H1 (cell line): ENCODE measurements at regions not wholly inside any gene's neighbourhood (a gene's known extent, or its start where the extent isn't known, plus 50 kb on each side); places are given as distances from the start of the nearest gene placed in this dataset.

Experiments used
- CTCF ChIA-PET: fragments of 300-600 bp; sonication (Branson Sonifier 250); formaldehyde crosslinking; loops from one replicate; lab custom pipeline; 2021; ENCODE audit not compliant: partially characterized antibody; lab: Charles Lee
- POLR2A ChIA-PET: fragments of 300-600 bp; sonication (Branson Sonifier 250); formaldehyde crosslinking; loops from one replicate; lab custom pipeline; 2021; ENCODE audit warnings: inconsistent platforms; ENCODE audit not compliant: partially characterized antibody; lab: Charles Lee
- DNase-seq, 2 experiments: peaks; one replicate each; pipeline versions ENCODE4 v3.0.0 to v3.0.0-alpha.2; 2010 to 2022; ENCODE audit warnings: low spot score in 2 of 2, low read depth in 1 of 2, mixed read lengths in 1 of 2
- FAIRE-seq: peaks from 2 replicates; lab custom pipeline; 2011; peaks lifted over from hg19 to GRCh38; lab: Jason Lieb, UNC
- H2AFZ ChIP-seq: 2 replicates; pipeline ENCODE4 v1.8.1; 2012; ENCODE audit warnings: low read length, inconsistent platforms
- H2AK5ac ChIP-seq: 2 replicates; pipeline ENCODE4 v1.6.1; 2013; ENCODE audit warnings: low read depth, low read length
- H2BK120ac ChIP-seq: replicated peaks from 2 replicates; pipeline ENCODE3; 2013; ENCODE audit warnings: low read depth, low read length, inconsistent platforms
- H2BK12ac ChIP-seq: 2 replicates; pipeline ENCODE4 v1.6.1; 2013; ENCODE audit warnings: low read depth, low read length
- H2BK15ac ChIP-seq: 2 replicates; pipeline ENCODE4 v1.6.1; 2013; ENCODE audit warnings: low read length
- H2BK20ac ChIP-seq: 2 replicates; pipeline ENCODE4 v1.6.1; 2013; ENCODE audit warnings: low read length
- H2BK5ac ChIP-seq: 2 replicates; pipeline ENCODE4 v1.6.1; 2013; ENCODE audit warnings: low read depth, low read length
- H3K14ac ChIP-seq: 2 replicates; pipeline ENCODE4 v1.6.1; 2013; ENCODE audit warnings: inconsistent platforms; ENCODE audit not compliant: insufficient read length
- H3K18ac ChIP-seq: 2 replicates; pipeline ENCODE4 v1.6.1; 2013; ENCODE audit warnings: low read length; ENCODE audit errors: extremely low read depth
- H3K23ac ChIP-seq: 2 replicates; pipeline ENCODE4 v1.6.1; 2013; ENCODE audit warnings: inconsistent platforms; ENCODE audit not compliant: insufficient read length
- H3K23me2 ChIP-seq: 2 replicates; pipeline ENCODE4 v1.6.1; 2013; ENCODE audit warnings: low read depth, low read length
- H3K27ac ChIP-seq: 2 replicates; pipeline ENCODE4 v1.6.1; 2011; ENCODE audit warnings: low read depth, low read length, inconsistent platforms
- H3K27me3 ChIP-seq, 4 experiments: replicated peaks in 1 of 4; 1 replicate in 1 of 4; 2 replicates in 3 of 4; pipeline versions ENCODE4 v1.6.1 to v1.8.1; 2011 to 2013; ENCODE audit warnings: low read length in 3 of 4, mild to moderate bottlenecking in 3 of 4, inconsistent platforms in 2 of 4, mixed read lengths in 2 of 4, moderate library complexity in 1 of 4; ENCODE audit not compliant: control insufficient read depth in 3 of 4, insufficient read depth in 3 of 4; ENCODE audit errors: extremely low read depth in 1 of 4
- H3K36me3 ChIP-seq, 4 experiments: 2 replicates each; pipeline versions ENCODE4 v1.6.1 to v1.8.1; 2011 to 2013; ENCODE audit warnings: mild to moderate bottlenecking in 4 of 4, low read length in 3 of 4, moderate library complexity in 2 of 4, control low read depth in 1 of 4, inconsistent platforms in 1 of 4; ENCODE audit not compliant: insufficient read depth in 4 of 4, control insufficient read depth in 2 of 4
- H3K4ac ChIP-seq: replicated peaks from 2 replicates; pipeline ENCODE3; 2013; ENCODE audit warnings: low read length, low read depth, mixed read lengths, inconsistent platforms; ENCODE audit not compliant: insufficient read length
- H3K4me1 ChIP-seq, 4 experiments: replicated peaks in 1 of 4; 1 replicate in 1 of 4; 2 replicates in 3 of 4; pipeline versions ENCODE4 v1.6.1 to v1.8.1; 2011 to 2013; ENCODE audit warnings: low read length in 3 of 4, inconsistent platforms in 2 of 4, mixed read lengths in 1 of 4; ENCODE audit not compliant: insufficient read depth in 4 of 4, control insufficient read depth in 3 of 4
- H3K4me2 ChIP-seq, 2 experiments: 2 replicates each; pipeline versions ENCODE4 v1.6.1 to v1.8.1; 2011 to 2013; ENCODE audit warnings: low read depth in 2 of 2, low read length in 2 of 2, control low read depth in 1 of 2, inconsistent platforms in 1 of 2, mild to moderate bottlenecking in 1 of 2; ENCODE audit not compliant: insufficient read depth in 1 of 2
- H3K4me3 ChIP-seq, 4 experiments: fragments of 200-600, 300-600 bp in 1 of 4; sonication (generic), shearing (Covaris generic), sonication (Bioruptor Twin) in 1 of 4; 2 replicates each; pipeline versions ENCODE4 v1.5.1 to v1.8.1; 2011 to 2016; ENCODE audit warnings: low read length in 4 of 4, low read depth in 3 of 4, control low read depth in 2 of 4, inconsistent platforms in 2 of 4, mild to moderate bottlenecking in 2 of 4, mixed read lengths in 1 of 4, moderate library complexity in 1 of 4; ENCODE audit not compliant: insufficient read depth in 2 of 4; ENCODE audit errors: extremely low read depth in 1 of 4
- H3K56ac ChIP-seq: replicated peaks from 2 replicates; pipeline ENCODE3; 2013; ENCODE audit warnings: low read depth, mild to moderate bottlenecking, mixed read lengths, low read length, inconsistent platforms; ENCODE audit not compliant: insufficient read length
- H3K79me1 ChIP-seq: 2 replicates; pipeline ENCODE4 v1.6.1; 2013; ENCODE audit warnings: low read depth, low read length, control low read depth
- H3K79me2 ChIP-seq, 2 experiments: 2 replicates each; pipeline versions ENCODE4 v1.6.1 to v1.8.1; 2012 to 2013; ENCODE audit warnings: low read length in 2 of 2, mild to moderate bottlenecking in 2 of 2, inconsistent platforms in 1 of 2; ENCODE audit not compliant: insufficient read depth in 2 of 2, control insufficient read depth in 1 of 2
- H3K9ac ChIP-seq, 4 experiments: replicated peaks in 1 of 4; 1 replicate in 1 of 4; 2 replicates in 3 of 4; pipeline versions ENCODE4 v1.6.1 to v1.8.1; 2011 to 2013; ENCODE audit warnings: low read depth in 3 of 4, low read length in 3 of 4, control low read depth in 2 of 4, mild to moderate bottlenecking in 2 of 4, moderate library complexity in 2 of 4, inconsistent platforms in 1 of 4; ENCODE audit errors: extremely low read depth in 1 of 4
- H3K9me3 ChIP-seq, 2 experiments: 2 replicates each; pipeline versions ENCODE4 v1.6.1 to v1.8.1; 2012 to 2013; ENCODE audit warnings: mild to moderate bottlenecking in 2 of 2, moderate library complexity in 2 of 2, control low read depth in 1 of 2, inconsistent platforms in 1 of 2, low read depth in 1 of 2, low read length in 1 of 2, mixed read lengths in 1 of 2; ENCODE audit not compliant: insufficient read depth in 2 of 2
- H4K20me1 ChIP-seq, 2 experiments: replicated peaks in 1 of 2; 2 replicates each; pipeline versions ENCODE3 to v1.8.1; 2011 to 2013; ENCODE audit warnings: inconsistent platforms in 2 of 2, low read length in 2 of 2, mild to moderate bottlenecking in 1 of 2; ENCODE audit not compliant: insufficient read depth in 2 of 2, control insufficient read depth in 1 of 2
- H4K5ac ChIP-seq: 2 replicates; pipeline ENCODE4 v1.6.1; 2013; ENCODE audit warnings: low read length, low read depth, mixed read lengths, inconsistent platforms; ENCODE audit not compliant: insufficient read length
- H4K8ac ChIP-seq: 2 replicates; pipeline ENCODE4 v1.8.0; 2013; ENCODE audit warnings: mild to moderate bottlenecking, moderate library complexity, low read length, inconsistent platforms; ENCODE audit not compliant: insufficient read depth; ENCODE audit errors: extremely low read depth
- H4K91ac ChIP-seq: replicated peaks from 2 replicates; pipeline ENCODE3; 2013; ENCODE audit warnings: low read length, mixed read lengths, inconsistent platforms; ENCODE audit not compliant: insufficient read length
- CHD1 ChIP-seq: IDR thresholded peaks from 2 replicates; pipeline ENCODE4 v1.6.1; 2012; ENCODE audit warnings: low read depth, low read length, improper control_type of control experiment
- HDAC2 ChIP-seq, 2 experiments: fragments of 300-600 bp in 1 of 2; sonication (generic) in 1 of 2; IDR thresholded peaks; 2 replicates each; pipeline ENCODE4 v1.6.1; 2011 to 2012; ENCODE audit warnings: low read depth in 2 of 2, low read length in 2 of 2, mild to moderate bottlenecking in 2 of 2, moderate library complexity in 2 of 2, borderline replicate concordance in 1 of 2, inconsistent platforms in 1 of 2
- KDM5A ChIP-seq: fragments of 200-600 bp; IDR thresholded peaks from 2 replicates; pipeline ENCODE4 v1.7.1; 2012; ENCODE audit warnings: mild to moderate bottlenecking, low read length, inconsistent platforms, mixed read lengths
- MAFK ChIP-seq: IDR thresholded peaks from 2 replicates; pipeline ENCODE4 v1.6.1; 2012; ENCODE audit warnings: low read depth, mild to moderate bottlenecking, improper control_type of control experiment, low read length
- POLR2AphosphoS5 ChIP-seq: IDR thresholded peaks from 2 replicates; pipeline ENCODE4 v1.6.1; 2011; ENCODE audit warnings: low read depth, low read length
- SIN3A ChIP-seq, 2 experiments: IDR thresholded peaks in 1 of 2; conservative IDR thresholded peaks in 1 of 2; 2 replicates each; pipeline ENCODE4 v1.6.1; 2011 to 2012; ENCODE audit warnings: low read length in 2 of 2, improper control_type of control experiment in 1 of 2, low read depth in 1 of 2, mild to moderate bottlenecking in 1 of 2
- SP4 ChIP-seq: IDR thresholded peaks from 2 replicates; pipeline ENCODE4 v1.6.1; 2012; ENCODE audit warnings: low read length, inconsistent platforms
- SUZ12 ChIP-seq: fragments of 200-600 bp; sonication (generic); IDR thresholded peaks from 2 replicates; pipeline ENCODE4 v1.6.1; 2012; ENCODE audit warnings: mild to moderate bottlenecking, inconsistent platforms, low read length, moderate library complexity, mixed read lengths
- TAF7 ChIP-seq: optimal IDR thresholded peaks from 2 replicates; pipeline ENCODE3; 2011; ENCODE audit warnings: low read depth, mild to moderate bottlenecking, inconsistent platforms, low read length, moderate library complexity, borderline replicate concordance
- TBP ChIP-seq: IDR thresholded peaks from 2 replicates; pipeline ENCODE4 v1.6.1; 2011; ENCODE audit warnings: low read depth, low read length, improper control_type of control experiment
- WGBS, 2 experiments: shearing (Covaris generic) in 1 of 2; methylation state at CpG; one replicate each; pipeline versions ENCODE4 v1.1.6 to v1.1.7; 2013 to 2015; ENCODE audit warnings: low lambda C conversion rate in 2 of 2, mixed read lengths in 2 of 2, inconsistent platforms in 1 of 2, low coverage in 1 of 2, missing lambda C conversion rate in 1 of 2; ENCODE audit not compliant: insufficient replicate concordance in 2 of 2, insufficient coverage in 1 of 2, insufficient read length in 1 of 2; ENCODE audit errors: extremely low coverage in 1 of 2, missing lambda C conversion rate in 1 of 2; 5-methylcytosine and 5-hydroxymethylcytosine counted together
- TF ChIP-seq, protein P1 (sequence below): IDR thresholded peaks from 2 replicates; pipeline ENCODE4 v1.6.1; 2012; ENCODE audit warnings: inconsistent platforms
- TF ChIP-seq, protein P2 (sequence below), 3 experiments: IDR thresholded peaks; 1 replicate in 2 of 3; 2 replicates in 1 of 3; pipeline versions ENCODE4 v1.5.1 to v1.6.1; 2011; ENCODE audit warnings: low read length in 3 of 3, mild to moderate bottlenecking in 3 of 3, inconsistent platforms in 2 of 3, low read depth in 1 of 3, moderate library complexity in 1 of 3; ENCODE audit not compliant: insufficient read depth in 1 of 3; ENCODE audit errors: control extremely low read depth in 1 of 3

DNA sequence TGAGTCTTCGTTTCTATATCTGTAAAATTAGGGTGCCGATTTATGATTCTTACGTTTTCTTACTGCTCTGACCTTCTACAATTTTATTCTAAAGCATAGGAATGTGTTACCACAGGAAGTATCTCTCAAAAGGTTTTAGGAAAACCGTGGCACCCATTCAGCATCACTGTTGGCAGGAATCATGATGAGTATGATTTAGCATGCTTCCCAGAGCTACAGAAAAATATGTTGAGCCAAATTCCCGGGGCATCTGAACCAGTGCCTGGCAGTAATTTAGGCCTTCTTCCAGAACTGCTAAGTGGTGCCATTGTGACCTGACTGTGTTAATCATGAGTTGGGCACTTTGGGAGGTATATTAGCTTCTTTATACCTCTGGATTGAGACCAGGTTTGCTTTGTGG is 605.0 kb upstream of the RAG2 start:
- FAIRE-seq (no peak), DNase-seq (no peak)
- H2AFZ ChIP-seq: no peak overlapping the region
- H3K79me2 ChIP-seq: no peaks in the 10 kb centered on the region
- H3K27ac ChIP-seq: no peak overlapping the region
- H3K4ac ChIP-seq: no peak overlapping the region
- H4K8ac ChIP-seq: no peak overlapping the region
- no peak overlapping the region for H4K91ac ChIP-seq
- WGBS, 2 experiments: 94% methylated on average over 5 of the region's 5 CpGs; no CpG with 5 or more reads in 1 of the 2 experiments
- H2BK5ac ChIP-seq: no peak overlapping the region
- no peak overlapping the region for H2BK15ac ChIP-seq
- H2AK5ac ChIP-seq: no peak overlapping the region
- 0 out of 2 replicates have a peak, but pooled peaks cover 2% of the 10 kb centered on the region for H3K23me2 ChIP-seq
- H2BK20ac ChIP-seq: no peak overlapping the region
- ChIA-PET POLR2A (no interaction called here), CTCF (no interaction called here)
- no peaks in the 10 kb centered on the region; a peak in 2 of 7 replicates for H3K4me1 ChIP-seq
- no peaks in the 10 kb centered on the region for H3K36me3 ChIP-seq
- H3K27me3 ChIP-seq: no peaks in the 10 kb centered on the region
- no peak overlapping the region for H4K5ac ChIP-seq
- no peak overlapping the region for H2BK120ac ChIP-seq
- no peak overlapping the region for H3K9ac ChIP-seq
- no peak overlapping the region for H3K56ac ChIP-seq
- H2BK12ac ChIP-seq: no peak overlapping the region
- H3K9me3 ChIP-seq: no peaks in the 10 kb centered on the region; a peak in 1 of 4 replicates
- no peaks in the 10 kb centered on the region for H3K79me1 ChIP-seq
- H3K23ac ChIP-seq: no peak overlapping the region
- H3K4me2 ChIP-seq: no peak overlapping the region
- no peak overlapping the region for H3K14ac ChIP-seq
- H3K18ac ChIP-seq: no peak overlapping the region
- no peak overlapping the region for H3K4me3 ChIP-seq
- no peaks in the 10 kb centered on the region for H4K20me1 ChIP-seq
- no peak for TF ChIP-seq TAF7
- no peak for TF ChIP-seq HDAC2 (IDR thresholded peaks at IDR 0.05; ENCODE audit: borderline replicate concordance in 1 of 2, low read depth in 2 of 2, low read length in 2 of 2)
- TF ChIP-seq CHD1: no peak
- TF ChIP-seq POLR2AphosphoS5: no peak
- TF ChIP-seq SIN3A (conservative IDR thresholded peaks at IDR 0.05 in 1 of 2, IDR thresholded peaks at IDR 0.05 in 1 of 2; ENCODE audit: low read depth in 1 of 2, low read length in 2 of 2): no peak
- no peak for TF ChIP-seq KDM5A
- TF ChIP-seq TBP: no peak
- TF ChIP-seq, protein P1, sequence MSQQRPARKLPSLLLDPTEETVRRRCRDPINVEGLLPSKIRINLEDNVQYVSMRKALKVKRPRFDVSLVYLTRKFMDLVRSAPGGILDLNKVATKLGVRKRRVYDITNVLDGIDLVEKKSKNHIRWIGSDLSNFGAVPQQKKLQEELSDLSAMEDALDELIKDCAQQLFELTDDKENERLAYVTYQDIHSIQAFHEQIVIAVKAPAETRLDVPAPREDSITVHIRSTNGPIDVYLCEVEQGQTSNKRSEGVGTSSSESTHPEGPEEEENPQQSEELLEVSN: no peak
- TF ChIP-seq MAFK: no peak
- TF ChIP-seq, protein P2, sequence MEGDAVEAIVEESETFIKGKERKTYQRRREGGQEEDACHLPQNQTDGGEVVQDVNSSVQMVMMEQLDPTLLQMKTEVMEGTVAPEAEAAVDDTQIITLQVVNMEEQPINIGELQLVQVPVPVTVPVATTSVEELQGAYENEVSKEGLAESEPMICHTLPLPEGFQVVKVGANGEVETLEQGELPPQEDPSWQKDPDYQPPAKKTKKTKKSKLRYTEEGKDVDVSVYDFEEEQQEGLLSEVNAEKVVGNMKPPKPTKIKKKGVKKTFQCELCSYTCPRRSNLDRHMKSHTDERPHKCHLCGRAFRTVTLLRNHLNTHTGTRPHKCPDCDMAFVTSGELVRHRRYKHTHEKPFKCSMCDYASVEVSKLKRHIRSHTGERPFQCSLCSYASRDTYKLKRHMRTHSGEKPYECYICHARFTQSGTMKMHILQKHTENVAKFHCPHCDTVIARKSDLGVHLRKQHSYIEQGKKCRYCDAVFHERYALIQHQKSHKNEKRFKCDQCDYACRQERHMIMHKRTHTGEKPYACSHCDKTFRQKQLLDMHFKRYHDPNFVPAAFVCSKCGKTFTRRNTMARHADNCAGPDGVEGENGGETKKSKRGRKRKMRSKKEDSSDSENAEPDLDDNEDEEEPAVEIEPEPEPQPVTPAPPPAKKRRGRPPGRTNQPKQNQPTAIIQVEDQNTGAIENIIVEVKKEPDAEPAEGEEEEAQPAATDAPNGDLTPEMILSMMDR (IDR thresholded peaks at IDR 0.05; ENCODE audit: control extremely low read depth in 1 of 3, insufficient read depth in 1 of 3, low read depth in 1 of 3, low read length in 3 of 3): no peak
- no peak for TF ChIP-seq SP4
- no peak for TF ChIP-seq SUZ12
